Activated CD8-positive, alpha-beta T cell treated with anti-CD3 and anti-CD28 coated beads for 36 hours (primary cell): ENCODE measurements at regions not wholly inside any gene's neighbourhood (a gene's known extent, or its start where the extent isn't known, plus 50 kb on each side); places are given as distances from the start of the nearest gene placed in this dataset.
"Not testable (repeated sequence)": the region's sequence is repeated elsewhere in the genome, so short reads cannot be mapped to it uniquely, and the experiment has no call there.

Experiments used
- ATAC-seq: fragments of 200-7000 bp; cut with Tn5 transposase; one replicate; pipeline ENCODE4 v1.10.0; 2021; ENCODE audit warnings: mild to moderate bottlenecking, moderate library complexity
- CTCF ChIA-PET: fragments of 350-600 bp; sonication (Branson Sonifier 250); formaldehyde crosslinking; loops from one replicate; lab custom pipeline; 2021; ENCODE audit warnings: antibody characterized with exemption; lab: Charles Lee
- POLR2A ChIA-PET: fragments of 350-600 bp; sonication (Branson Sonifier 250); formaldehyde crosslinking; loops from one replicate; lab custom pipeline; 2021; ENCODE audit warnings: antibody characterized with exemption; lab: Charles Lee
- DNase-seq: peaks from one replicate; pipeline ENCODE4 v3.0.0-alpha.2; 2020
- H3K27ac Mint-ChIP-seq: one replicate; pipeline ENCODE4 v1.8.0; 2021; ENCODE audit warnings: mild to moderate bottlenecking, mixed read lengths
- H3K27me3 Mint-ChIP-seq: one replicate; pipeline ENCODE4 v1.8.0; 2021; ENCODE audit warnings: mixed read lengths
- H3K36me3 Mint-ChIP-seq: one replicate; pipeline ENCODE4 v1.8.0; 2021; ENCODE audit warnings: low read depth, mixed read lengths
- H3K4me1 Mint-ChIP-seq: one replicate; pipeline ENCODE4 v1.8.0; 2021; ENCODE audit warnings: low read depth, mixed read lengths
- H3K4me3 Mint-ChIP-seq: one replicate; pipeline ENCODE4 v1.8.0; 2021; ENCODE audit warnings: mild to moderate bottlenecking, moderate library complexity, mixed read lengths
- H3K9me3 Mint-ChIP-seq: one replicate; pipeline ENCODE4 v1.8.0; 2021; ENCODE audit warnings: mixed read lengths
- intact Hi-C: fragments of 100-400 bp; cut with micrococcal nuclease; formaldehyde crosslinking; loops from one replicate; pipeline ENCODE4 v1.10.0; 2022

DNA sequence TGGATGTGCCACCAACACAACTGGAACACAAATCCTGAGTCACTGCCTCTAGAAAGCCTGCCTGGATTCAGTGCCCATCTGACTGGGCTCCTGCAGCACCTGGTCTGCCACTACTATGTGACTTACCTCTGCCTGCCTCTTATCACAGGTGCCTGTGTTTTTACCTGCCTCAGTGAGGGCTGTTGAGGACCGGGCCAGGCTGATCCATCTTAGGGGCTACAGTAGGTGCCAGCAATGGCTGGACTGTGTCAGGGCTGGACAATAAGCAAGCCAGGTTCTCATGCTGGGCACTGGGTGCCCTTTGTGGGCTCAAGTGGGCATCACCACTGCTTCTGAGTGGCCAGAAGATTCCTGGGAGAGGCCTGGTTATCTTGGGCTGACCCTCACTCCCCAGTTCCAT is 948.6 kb upstream of the TPTE start:
- POLR2A ChIA-PET, H3K9me3 Mint-ChIP-seq, CTCF ChIA-PET, ATAC-seq, H3K4me1 Mint-ChIP-seq, H3K27me3 Mint-ChIP-seq, H3K4me3 Mint-ChIP-seq, H3K27ac Mint-ChIP-seq, H3K36me3 Mint-ChIP-seq, DNase-seq, intact Hi-C loops: not testable (repeated sequence)

DNA sequence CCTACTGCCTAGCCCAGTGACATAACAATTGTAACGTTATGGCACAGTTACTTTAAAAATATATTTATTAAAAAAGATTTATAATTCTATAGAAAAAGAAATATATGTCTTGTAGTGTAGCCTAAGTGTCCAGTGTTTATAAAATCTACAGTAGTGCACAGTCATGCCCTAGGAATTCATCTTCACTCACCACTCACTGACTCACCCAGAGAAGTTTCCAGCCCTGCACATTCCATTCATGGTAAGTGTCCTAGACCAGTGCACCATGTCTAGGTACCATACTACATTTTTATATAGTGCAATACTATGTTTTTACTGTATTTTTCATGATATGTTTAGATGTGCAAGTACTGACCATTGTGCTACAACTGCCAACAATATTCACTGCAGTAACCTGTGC is 947.9 kb upstream of the TPTE start:
- H3K27me3 Mint-ChIP-seq, H3K4me3 Mint-ChIP-seq, ATAC-seq, DNase-seq, H3K36me3 Mint-ChIP-seq, H3K4me1 Mint-ChIP-seq, CTCF ChIA-PET, intact Hi-C loops, H3K27ac Mint-ChIP-seq, POLR2A ChIA-PET, H3K9me3 Mint-ChIP-seq: not testable (repeated sequence)

DNA sequence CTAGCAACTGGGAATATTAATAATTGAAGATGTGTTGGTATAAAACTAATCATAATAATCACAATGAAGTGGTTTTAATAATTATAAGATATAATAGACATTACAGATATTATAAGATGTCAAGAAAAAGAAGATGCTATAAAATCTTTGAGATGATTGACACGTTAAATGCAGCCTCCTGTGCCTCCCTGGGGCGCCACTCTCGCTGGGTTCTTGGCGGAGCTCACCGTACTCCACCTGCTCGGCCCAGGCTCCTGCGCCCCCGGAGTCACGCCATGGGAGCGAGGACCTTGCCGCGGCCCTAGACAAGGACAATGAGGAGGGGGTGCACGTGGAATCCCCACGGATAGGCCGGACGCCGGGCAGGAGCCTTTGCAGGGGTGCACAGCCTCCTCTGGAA is 942.1 kb upstream of the TPTE start:
- POLR2A ChIA-PET, H3K27me3 Mint-ChIP-seq, H3K36me3 Mint-ChIP-seq, intact Hi-C loops, ATAC-seq, DNase-seq, CTCF ChIA-PET, H3K4me3 Mint-ChIP-seq, H3K4me1 Mint-ChIP-seq, H3K27ac Mint-ChIP-seq, H3K9me3 Mint-ChIP-seq: not testable (repeated sequence)

DNA sequence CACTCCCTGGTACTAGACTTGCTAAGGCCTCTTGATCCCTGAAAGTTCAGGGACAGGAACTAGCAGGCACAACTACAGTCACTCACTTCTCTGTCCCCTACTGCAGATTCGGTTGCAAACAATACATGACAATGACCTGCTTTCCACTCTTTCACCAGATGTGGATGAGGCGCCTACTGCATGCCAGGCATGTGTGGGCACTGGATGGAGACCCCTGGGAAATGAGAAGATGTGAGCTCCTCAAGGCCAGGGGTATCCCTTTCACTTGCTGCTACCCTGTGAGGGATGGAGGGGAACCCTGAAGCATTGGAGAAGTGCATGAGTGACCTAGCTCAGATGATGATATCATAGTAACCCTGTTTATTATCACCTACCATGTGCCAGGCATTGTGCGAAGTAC is 933.4 kb upstream of the TPTE start:
- H3K36me3 Mint-ChIP-seq, POLR2A ChIA-PET, ATAC-seq, H3K4me1 Mint-ChIP-seq, DNase-seq, H3K27me3 Mint-ChIP-seq, H3K4me3 Mint-ChIP-seq, CTCF ChIA-PET, H3K27ac Mint-ChIP-seq, intact Hi-C loops, H3K9me3 Mint-ChIP-seq: not testable (repeated sequence)

DNA sequence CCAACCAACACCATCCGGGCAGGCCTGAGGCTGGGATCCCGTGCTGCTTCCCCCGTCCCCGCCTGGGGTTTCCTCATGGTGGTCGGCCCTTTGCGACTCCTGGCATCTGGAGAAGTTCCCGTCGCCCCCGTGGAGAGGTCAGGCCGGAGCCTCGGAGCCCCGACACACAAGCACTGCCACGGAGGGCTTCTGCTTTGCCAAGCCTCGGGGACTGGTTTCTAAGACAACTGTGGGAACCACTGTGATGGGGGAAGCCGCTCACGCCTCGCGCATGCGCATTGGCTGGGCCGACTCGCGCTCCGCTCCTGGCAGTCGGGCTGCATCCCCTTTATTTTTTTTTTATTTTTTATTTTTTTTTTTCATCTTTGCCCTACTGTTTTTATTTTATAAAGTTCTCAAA is 928.8 kb upstream of the TPTE start:
- H3K36me3 Mint-ChIP-seq, DNase-seq, POLR2A ChIA-PET, CTCF ChIA-PET, H3K9me3 Mint-ChIP-seq, H3K4me3 Mint-ChIP-seq, H3K27me3 Mint-ChIP-seq, ATAC-seq, H3K27ac Mint-ChIP-seq, H3K4me1 Mint-ChIP-seq, intact Hi-C loops: not testable (repeated sequence)

DNA sequence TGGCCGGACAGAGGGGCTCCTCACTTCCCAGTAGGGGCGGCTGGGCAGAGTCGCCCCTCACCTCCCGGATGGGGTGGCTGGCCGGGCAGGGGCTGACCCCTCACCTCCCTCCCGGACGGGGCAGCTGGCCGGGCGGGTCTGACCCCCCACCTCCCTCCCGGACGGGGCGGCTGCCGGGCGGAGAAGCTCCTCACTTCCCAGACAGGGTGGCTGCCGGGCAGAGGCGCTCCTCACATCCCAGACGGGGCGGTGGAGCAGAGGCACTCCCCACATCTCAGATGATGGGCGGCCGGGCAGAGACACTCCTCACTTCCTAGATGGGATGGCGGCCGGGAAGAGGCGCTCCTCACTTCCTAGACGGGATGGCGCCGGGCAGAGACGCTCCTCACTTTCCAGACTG is 927.7 kb upstream of the TPTE start:
- H3K27ac Mint-ChIP-seq, H3K36me3 Mint-ChIP-seq, H3K4me1 Mint-ChIP-seq, POLR2A ChIA-PET, H3K4me3 Mint-ChIP-seq, intact Hi-C loops, CTCF ChIA-PET, ATAC-seq, H3K27me3 Mint-ChIP-seq, DNase-seq, H3K9me3 Mint-ChIP-seq: not testable (repeated sequence)

DNA sequence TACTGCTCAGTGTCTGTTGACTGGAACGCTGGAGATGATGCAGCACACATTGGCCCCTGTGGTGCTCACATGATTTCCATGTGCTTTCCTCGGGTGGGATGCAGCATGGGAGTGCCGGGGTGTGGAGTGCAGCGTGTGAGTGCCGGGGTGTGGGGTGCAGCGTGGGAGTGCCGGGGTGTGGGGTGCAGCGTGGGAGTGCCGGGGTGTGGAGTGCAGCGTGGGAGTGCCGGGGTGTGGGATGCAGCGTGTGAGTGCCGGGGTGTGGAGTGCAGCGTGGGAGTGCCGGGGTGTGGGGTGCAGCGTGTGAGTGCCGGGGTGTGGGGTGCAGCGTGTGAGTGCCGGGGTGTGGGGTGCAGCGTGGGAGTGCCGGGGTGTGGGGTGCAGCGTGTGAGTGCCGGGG is 907.4 kb upstream of the TPTE start:
- H3K27ac Mint-ChIP-seq, POLR2A ChIA-PET, H3K4me1 Mint-ChIP-seq, intact Hi-C loops, ATAC-seq, H3K36me3 Mint-ChIP-seq, H3K27me3 Mint-ChIP-seq, H3K9me3 Mint-ChIP-seq, DNase-seq, H3K4me3 Mint-ChIP-seq, CTCF ChIA-PET: not testable (repeated sequence)

DNA sequence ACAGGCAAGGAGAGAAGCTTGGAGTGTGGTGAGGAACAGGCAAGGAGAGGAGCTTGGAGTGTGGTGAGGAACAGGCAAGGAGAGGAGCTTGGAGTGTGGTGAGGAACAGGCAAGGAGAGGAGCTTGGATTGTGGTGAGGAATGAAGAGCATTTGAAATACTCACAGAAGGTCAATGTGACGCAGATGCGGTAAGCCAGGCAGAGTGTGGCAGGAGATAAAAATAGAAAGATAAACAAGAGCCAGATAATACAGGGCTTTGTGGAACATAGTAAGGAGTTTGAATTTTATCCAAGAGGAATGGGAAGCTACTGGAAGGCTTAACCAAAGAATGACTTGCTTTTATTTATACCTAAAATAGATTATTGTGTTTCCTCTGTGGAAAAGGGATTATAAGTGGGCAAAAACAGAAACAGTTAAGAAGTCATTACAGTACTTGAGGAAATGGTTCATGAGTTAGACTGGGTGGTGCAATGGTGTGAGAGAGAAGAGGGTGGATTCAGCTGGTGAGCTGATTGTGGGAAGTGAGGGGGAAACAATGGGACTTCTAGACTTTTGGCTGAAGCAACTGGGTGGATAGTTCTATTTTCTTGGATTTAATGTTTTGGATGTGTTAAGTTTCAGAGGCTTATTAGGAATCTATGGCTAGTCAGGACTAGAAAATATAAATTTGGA is 900.1 kb upstream of the TPTE start:
- H3K27ac Mint-ChIP-seq, intact Hi-C loops, CTCF ChIA-PET, H3K4me1 Mint-ChIP-seq, H3K4me3 Mint-ChIP-seq, POLR2A ChIA-PET, H3K9me3 Mint-ChIP-seq, H3K36me3 Mint-ChIP-seq, ATAC-seq, DNase-seq, H3K27me3 Mint-ChIP-seq: not testable (repeated sequence)

DNA sequence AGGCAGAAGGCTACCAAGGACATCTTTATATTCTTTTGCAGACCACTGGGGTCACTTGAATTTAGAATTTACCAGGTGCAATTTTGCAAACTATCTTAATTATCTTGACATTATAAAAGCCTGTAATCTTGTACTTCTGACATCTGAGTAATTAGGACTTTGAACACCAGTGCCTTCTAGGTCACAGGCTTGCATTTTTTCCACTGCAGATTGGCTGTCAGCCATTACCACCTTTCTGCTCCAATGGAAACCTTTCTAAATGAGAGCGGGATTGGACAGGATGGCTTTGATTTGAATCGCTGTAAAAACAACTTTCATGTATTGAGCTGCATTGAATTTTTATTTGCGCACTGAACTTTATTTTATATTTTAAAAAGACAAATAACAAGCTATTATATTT is 893.3 kb upstream of the TPTE start:
- H3K9me3 Mint-ChIP-seq, POLR2A ChIA-PET, CTCF ChIA-PET, H3K36me3 Mint-ChIP-seq, H3K4me3 Mint-ChIP-seq, intact Hi-C loops, ATAC-seq, H3K4me1 Mint-ChIP-seq, H3K27me3 Mint-ChIP-seq, DNase-seq, H3K27ac Mint-ChIP-seq: not testable (repeated sequence)

DNA sequence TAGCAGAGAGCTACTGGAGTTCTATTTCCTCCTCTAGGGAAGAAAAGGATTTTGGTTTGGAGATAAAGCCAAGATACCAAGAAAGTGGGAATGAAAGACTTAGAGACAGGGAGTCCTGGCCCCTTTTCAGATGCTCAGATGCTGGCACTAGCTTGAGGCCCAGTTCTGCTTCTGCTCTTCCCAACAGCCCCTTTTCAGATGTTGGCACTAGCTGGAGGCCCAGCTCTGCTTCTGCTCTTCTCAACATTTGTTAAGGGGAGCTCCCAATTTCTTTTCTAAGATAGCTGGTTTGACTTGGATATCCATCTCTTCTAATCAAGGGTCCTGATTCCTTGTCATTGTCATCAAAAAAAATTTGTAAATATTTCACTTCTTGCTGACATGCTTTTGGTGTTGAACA is 874.0 kb upstream of the TPTE start:
- CTCF ChIA-PET, H3K36me3 Mint-ChIP-seq, H3K27ac Mint-ChIP-seq, H3K4me3 Mint-ChIP-seq, POLR2A ChIA-PET, ATAC-seq, intact Hi-C loops, H3K27me3 Mint-ChIP-seq, DNase-seq, H3K4me1 Mint-ChIP-seq: not testable (repeated sequence)
- peaks cover 11% of the 10 kb centered on the region for H3K9me3 Mint-ChIP-seq

DNA sequence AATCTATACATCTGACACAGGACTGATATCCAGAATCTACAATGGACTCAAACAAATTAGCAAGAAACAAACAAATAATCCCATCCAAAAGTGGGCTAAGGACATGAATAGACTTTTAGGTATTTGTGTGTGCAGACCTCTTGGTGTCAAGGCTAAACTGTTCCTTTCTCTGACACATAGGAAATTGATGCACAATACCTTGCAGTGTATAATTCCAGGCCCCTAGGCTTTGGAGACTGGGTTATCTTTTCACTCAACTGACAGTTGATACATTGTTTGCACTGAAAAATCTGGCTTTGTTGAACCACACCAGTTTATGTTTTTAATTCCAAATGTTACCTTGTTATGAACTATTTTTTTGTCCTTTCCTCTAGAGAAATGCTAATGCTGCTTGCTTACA is 873.1 kb upstream of the TPTE start:
- DNase-seq, H3K27me3 Mint-ChIP-seq, H3K4me3 Mint-ChIP-seq, ATAC-seq, CTCF ChIA-PET, intact Hi-C loops, H3K27ac Mint-ChIP-seq, POLR2A ChIA-PET, H3K36me3 Mint-ChIP-seq, H3K4me1 Mint-ChIP-seq: not testable (repeated sequence)
- peaks cover 11% of the 10 kb centered on the region for H3K9me3 Mint-ChIP-seq

DNA sequence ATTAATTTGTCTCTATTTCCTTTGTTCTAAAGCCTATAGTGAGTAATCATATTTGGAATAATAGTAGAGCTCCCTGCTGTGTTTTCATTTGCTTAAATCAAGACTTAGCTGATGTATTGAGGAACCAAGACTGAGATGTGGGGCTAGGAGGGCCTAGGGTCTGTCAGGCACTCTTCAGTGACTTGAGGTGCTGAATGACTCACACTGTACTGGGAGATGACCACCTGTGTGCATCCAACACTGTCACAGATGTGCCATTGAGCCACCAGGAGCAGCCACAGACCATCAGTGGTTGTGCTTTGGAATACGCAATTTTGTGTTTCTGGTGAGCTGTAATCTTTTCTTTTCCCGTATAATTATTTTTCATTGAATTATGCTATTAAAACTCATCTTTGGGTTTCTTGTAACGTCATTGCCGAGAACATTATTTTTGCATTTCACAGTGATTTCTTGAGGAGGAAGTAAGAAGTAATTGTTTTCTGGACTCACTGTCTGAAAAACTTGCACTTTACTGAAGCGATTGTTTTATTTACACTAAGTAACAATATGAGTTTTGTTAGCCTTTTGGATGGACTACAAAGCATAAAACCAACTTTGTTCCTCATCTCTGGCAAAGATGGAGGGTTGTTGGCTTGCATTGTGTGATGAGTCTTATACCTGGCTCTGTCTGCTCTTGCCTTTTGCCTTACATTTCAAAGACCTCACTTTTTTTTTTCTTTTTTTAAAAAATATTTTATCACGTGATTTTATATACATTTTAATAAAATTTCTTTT is 872.2 kb upstream of the TPTE start:
- CTCF ChIA-PET, H3K36me3 Mint-ChIP-seq, POLR2A ChIA-PET, H3K27me3 Mint-ChIP-seq, H3K27ac Mint-ChIP-seq, intact Hi-C loops, H3K4me1 Mint-ChIP-seq, DNase-seq, ATAC-seq, H3K4me3 Mint-ChIP-seq: not testable (repeated sequence)
- peaks cover 11% of the 10 kb centered on the region for H3K9me3 Mint-ChIP-seq
